GM10266 (cell line): ENCODE measurements at regions not wholly inside any gene's neighbourhood (a gene's known extent, or its start where the extent isn't known, plus 50 kb on each side); places are given as distances from the start of the nearest gene placed in this dataset.

Source experiments
- DNase-seq: peaks from one replicate; pipeline ENCODE4 v3.0.0; 2012; ENCODE audit errors: extremely low spot score
- CTCF ChIP-seq: IDR thresholded peaks from 2 replicates; pipeline ENCODE4 v1.5.1; 2012; ENCODE audit warnings: mild to moderate bottlenecking, low read depth; ENCODE audit not compliant: control insufficient read depth, insufficient read depth; ENCODE audit errors: missing control alignments

DNA sequence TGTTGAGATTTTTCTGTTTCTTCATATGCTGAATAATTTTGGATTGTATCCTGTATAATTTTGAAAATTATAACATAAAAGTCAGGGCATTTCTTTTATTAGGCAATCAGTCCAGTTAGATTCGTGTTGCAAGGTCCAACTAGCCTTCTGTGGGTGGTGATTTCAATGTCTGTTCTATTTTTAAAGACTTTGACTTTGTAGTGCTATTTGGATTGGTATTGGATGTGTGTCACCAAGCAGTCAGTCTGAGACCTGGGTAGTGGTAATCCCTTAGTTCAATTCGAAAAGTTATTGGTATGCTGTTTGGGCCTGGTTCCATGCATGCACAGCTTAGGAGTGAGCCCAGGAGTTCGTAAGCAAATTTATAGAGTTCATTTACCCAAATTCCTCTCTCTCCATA, 82.2 kb downstream of the EPDR1 start:
- DNase-seq, result no peak
- TF ChIP-seq CTCF, result no peak

- TF ChIP-seq CTCF, result no peak
These were observed 86.1 kb downstream of the EPDR1 start for GRCh38 chr7:38006559-38006958.

DNA sequence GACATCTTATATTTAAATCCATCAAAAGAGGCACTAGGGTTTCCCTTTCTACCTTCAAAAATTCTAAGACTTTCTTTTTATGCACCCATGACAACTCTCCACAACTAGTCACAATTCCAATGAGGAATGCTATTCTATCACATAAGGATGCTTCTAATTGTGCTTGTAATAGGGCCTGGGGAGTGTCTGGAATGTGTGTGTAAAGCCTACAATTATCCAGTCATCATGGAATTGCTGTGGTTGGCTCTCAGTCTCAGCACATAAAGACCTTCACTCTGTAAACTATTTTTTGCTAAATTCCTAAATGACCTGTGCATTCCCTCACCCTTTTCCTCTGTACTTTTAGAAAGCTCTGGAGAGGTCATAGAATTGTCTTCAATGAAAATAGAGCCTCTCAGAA, 86.7 kb downstream of the EPDR1 start:
- TF ChIP-seq CTCF, result no peak
- no peak for DNase-seq

More at GRCh38 chr7:38006559-38006958, 86.1 kb downstream of the EPDR1 start:
- no peak for DNase-seq

- DNase-seq, result no peak
- TF ChIP-seq CTCF, result no peak
These were observed 92.8 kb downstream of the EPDR1 start for GRCh38 chr7:38013246-38013645.

GRCh38 chr7:38016567-38016966, 96.1 kb downstream of the EPDR1 start:
- DNase-seq, result no peak
- no peak for TF ChIP-seq CTCF

- no peak for TF ChIP-seq CTCF
- DNase-seq, result no peak
These were observed 96.9 kb downstream of the EPDR1 start for GRCh38 chr7:38017320-38017719.

DNA sequence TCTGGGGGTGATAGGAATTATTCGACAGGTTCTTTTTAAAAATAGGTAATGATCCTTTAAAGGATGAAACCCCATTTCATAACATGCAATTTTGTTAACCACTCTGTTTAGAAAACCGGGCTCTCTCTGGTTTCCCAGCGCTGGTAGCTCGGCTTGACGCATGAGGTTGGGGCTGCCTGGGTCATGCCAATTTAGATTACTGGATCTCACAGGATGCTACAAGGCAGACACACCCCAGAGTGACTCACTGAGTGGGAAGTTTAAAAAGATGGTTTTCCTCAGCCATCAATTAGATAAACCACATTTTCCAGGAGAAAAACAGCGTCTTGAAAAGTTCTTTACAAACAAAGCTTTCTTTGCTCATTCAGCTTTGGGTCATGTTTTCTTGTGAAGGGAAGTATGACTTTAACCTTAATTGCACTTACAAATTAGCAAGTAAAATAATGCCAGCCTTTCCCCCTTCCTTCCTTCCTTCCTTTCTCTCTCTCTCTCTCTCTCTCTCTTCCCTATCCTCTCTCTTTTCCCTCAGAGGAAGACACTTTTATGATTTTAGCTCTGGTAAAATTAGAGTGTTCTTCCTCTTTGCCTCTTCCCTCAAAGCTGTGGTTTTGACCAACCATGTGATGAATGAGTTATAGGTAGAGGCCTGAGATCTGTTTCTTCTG, 99.8 kb downstream of the EPDR1 start:
- DNase-seq, result no peak

More for the DNA sequence above, 99.8 kb downstream of the EPDR1 start:
- no peak for TF ChIP-seq CTCF
